ENCODE measurements at regions not wholly inside any gene's neighbourhood (a gene's known extent, or its start where the extent isn't known, plus 50 kb on each side); places are given as distances from the start of the nearest gene placed in this dataset.

DNA sequence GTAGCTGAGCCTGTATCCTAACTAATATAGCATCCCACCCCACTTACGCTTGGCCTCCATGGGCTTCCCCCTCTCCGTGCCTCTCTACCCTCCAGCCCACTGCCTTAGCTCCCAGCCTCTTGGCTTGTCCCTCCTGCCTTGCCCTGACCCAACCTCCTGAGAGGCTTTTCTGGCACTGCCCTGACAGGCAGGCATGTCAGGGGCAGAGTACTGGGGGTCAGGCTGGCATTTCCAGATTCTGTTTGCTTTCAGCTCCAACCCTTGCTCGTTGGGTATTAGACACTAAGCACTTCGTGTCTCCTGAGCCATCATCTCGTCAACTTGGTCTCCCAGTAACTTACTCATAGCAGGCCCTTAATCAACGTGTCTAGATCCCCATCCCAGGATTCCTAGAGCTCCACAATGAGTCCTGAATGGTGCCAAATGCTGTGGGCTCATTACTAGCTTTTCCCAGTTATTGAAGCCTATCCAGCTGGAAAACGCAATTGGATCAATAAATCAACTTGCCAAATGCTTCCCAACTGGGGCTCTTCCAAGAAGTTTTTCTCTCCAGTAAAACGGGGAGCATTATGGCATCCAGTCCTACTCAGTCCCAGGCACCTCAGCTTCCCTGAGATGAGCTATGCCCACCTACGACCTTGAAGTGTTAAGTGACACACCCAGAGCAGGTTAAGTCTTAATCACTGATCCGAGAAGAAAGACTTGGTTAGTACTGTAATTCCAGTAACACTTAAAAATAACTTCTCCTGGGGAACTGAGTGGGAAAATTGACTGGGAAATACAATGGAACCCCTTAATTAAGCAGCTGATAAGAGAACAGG lies 78.5 kb upstream of the DLG1 start:
- no peaks in the 10 kb centered on the region for H3K27me3 ChIP-seq (replicated peaks; ENCODE audit: insufficient read depth)
- peaks cover 5% of the 10 kb centered on the region for H3K4me1 ChIP-seq (replicated peaks)
- no peak for TF ChIP-seq POLR2AphosphoS5 (IDR thresholded peaks at IDR 0.05)
- TF ChIP-seq, protein P1, sequence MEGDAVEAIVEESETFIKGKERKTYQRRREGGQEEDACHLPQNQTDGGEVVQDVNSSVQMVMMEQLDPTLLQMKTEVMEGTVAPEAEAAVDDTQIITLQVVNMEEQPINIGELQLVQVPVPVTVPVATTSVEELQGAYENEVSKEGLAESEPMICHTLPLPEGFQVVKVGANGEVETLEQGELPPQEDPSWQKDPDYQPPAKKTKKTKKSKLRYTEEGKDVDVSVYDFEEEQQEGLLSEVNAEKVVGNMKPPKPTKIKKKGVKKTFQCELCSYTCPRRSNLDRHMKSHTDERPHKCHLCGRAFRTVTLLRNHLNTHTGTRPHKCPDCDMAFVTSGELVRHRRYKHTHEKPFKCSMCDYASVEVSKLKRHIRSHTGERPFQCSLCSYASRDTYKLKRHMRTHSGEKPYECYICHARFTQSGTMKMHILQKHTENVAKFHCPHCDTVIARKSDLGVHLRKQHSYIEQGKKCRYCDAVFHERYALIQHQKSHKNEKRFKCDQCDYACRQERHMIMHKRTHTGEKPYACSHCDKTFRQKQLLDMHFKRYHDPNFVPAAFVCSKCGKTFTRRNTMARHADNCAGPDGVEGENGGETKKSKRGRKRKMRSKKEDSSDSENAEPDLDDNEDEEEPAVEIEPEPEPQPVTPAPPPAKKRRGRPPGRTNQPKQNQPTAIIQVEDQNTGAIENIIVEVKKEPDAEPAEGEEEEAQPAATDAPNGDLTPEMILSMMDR (IDR thresholded peaks at IDR 0.05): no peak
- TF ChIP-seq POLR2A (IDR thresholded peaks at IDR 0.05): no peak
- H3K27ac ChIP-seq: no peak overlapping the region
- intact Hi-C loops (cut with DNase I): no loop called here
- WGBS: 47% methylated on average over 10 of the region's 10 CpGs
- no peak overlapping the region for H3K4me3 ChIP-seq
- no peaks in the 10 kb centered on the region for H3K36me3 ChIP-seq
- H3K9me3 ChIP-seq: no peaks in the 10 kb centered on the region
- no peak for DNase-seq (ENCODE audit: low spot score)

DNA sequence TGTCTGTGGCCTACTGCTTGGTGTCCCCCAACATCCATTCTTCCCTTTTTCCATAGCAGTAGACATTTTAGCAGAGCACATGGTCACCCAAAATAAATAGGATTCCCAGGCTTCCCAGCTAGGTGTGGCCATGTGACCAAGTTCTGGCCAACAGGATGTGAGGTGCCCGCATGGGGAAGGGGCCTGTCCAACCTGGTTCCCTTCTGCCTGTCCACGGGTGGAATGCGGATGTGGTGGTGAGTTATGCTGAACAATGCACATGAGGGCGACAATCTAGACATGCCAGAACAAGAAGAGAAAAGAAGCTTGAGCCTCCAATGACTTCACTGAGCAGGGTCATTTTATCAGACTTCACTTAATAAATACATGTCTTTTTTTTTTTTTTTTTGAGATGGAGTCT lies 77.6 kb upstream of the DLG1 start:
- no peak for DNase-seq (ENCODE audit: low spot score)
- no peaks in the 10 kb centered on the region for H3K27me3 ChIP-seq (replicated peaks; ENCODE audit: insufficient read depth)
- no peak overlapping the region for H3K4me3 ChIP-seq
- H3K36me3 ChIP-seq: no peaks in the 10 kb centered on the region
- WGBS: 74% methylated on average over 4 of the region's 4 CpGs
- peak; percentile 24 for TF ChIP-seq POLR2AphosphoS5 (IDR thresholded peaks at IDR 0.05)
- TF ChIP-seq, protein P1 (IDR thresholded peaks at IDR 0.05): no peak
- TF ChIP-seq POLR2A (IDR thresholded peaks at IDR 0.05): no peak
- no peaks in the 10 kb centered on the region for H3K9me3 ChIP-seq
- intact Hi-C loops (cut with DNase I): no loop called here
- peaks cover 5% of the 10 kb centered on the region for H3K4me1 ChIP-seq (replicated peaks)
- H3K27ac ChIP-seq: no peak overlapping the region

DNA sequence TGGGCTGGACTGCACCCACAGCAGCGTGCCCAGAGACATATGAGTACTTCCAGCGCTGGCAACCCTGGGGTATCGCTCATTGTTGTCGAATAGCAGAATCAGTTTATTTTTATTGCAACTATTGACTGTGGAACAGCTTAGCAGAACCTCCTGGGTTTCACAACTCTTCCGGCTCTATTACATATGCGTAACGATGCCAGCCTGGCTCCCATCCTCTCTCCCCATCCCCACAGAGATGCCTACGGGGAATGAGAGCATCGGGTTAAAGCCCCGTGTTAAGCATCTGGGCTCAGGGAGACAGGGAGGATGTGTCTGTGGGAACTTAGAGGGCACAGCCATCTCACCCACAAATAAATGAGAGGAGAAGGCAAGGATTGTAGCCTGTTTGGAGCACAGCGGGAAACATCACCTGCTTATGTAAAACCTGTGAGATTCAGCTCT lies 76.6 kb upstream of the DLG1 start:
- H3K27me3 ChIP-seq (replicated peaks; ENCODE audit: insufficient read depth): no peaks in the 10 kb centered on the region
- no peaks in the 10 kb centered on the region for H3K36me3 ChIP-seq
- H3K4me1 ChIP-seq (replicated peaks): peaks cover 5% of the 10 kb centered on the region
- H3K4me3 ChIP-seq: no peak overlapping the region
- H3K27ac ChIP-seq: no peak overlapping the region
- intact Hi-C loops (cut with DNase I): no loop called here
- TF ChIP-seq POLR2AphosphoS5 (IDR thresholded peaks at IDR 0.05) (peak; percentile 25), POLR2A (IDR thresholded peaks at IDR 0.05) (no peak)
- TF ChIP-seq, protein P1 (IDR thresholded peaks at IDR 0.05): no peak
- no peak for DNase-seq (ENCODE audit: low spot score)
- H3K9me3 ChIP-seq: no peaks in the 10 kb centered on the region
- 45% methylated on average over 11 of the region's 11 CpGs for WGBS

DNA sequence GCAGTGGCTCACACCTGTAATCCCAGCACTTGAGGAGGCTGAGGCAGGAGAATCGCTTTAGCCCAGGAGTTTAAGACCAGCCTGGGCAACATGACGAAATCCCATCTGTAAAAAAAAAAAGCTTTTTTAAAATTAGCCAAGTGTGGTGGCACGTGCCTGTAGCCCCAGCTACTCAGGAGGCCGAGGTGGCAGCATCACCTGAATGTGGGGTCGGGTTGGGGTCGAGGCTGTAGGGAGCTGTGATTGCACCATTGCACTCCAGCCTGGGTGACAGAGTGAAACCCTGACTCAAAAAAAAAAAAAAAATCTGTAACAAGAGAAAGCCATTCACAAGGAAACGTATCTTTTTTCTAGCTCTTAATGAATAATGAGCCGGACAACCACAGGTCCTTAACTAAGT lies 74.7 kb upstream of the DLG1 start:
- peaks cover 5% of the 10 kb centered on the region for H3K4me1 ChIP-seq (replicated peaks)
- no peaks in the 10 kb centered on the region for H3K36me3 ChIP-seq
- no peaks in the 10 kb centered on the region for H3K27me3 ChIP-seq (replicated peaks; ENCODE audit: insufficient read depth)
- DNase-seq (ENCODE audit: low spot score): no peak
- TF ChIP-seq, protein P1 (IDR thresholded peaks at IDR 0.05): no peak
- TF ChIP-seq POLR2AphosphoS5 (IDR thresholded peaks at IDR 0.05) (no peak), POLR2A (IDR thresholded peaks at IDR 0.05) (no peak)
- H3K27ac ChIP-seq: no peak overlapping the region
- H3K4me3 ChIP-seq: no peak overlapping the region
- intact Hi-C loops (cut with DNase I): no loop called here
- 94% methylated on average over 8 of the region's 8 CpGs for WGBS
- H3K9me3 ChIP-seq: no peaks in the 10 kb centered on the region
